T-cell (primary cell): ENCODE measurements at regions not wholly inside any gene's neighbourhood (a gene's known extent, or its start where the extent isn't known, plus 50 kb on each side); places are given as distances from the start of the nearest gene placed in this dataset.

Experiments used
- ATAC-seq, 4 experiments: fragments of 200-7000 bp in 3 of 4; fragments of 150-1000 bp in 1 of 4; cut with Tn5 transposase; replicated peaks in 1 of 4; 1 replicate in 3 of 4; 2 replicates in 1 of 4; pipeline ENCODE4 v1.10.0; 2021; ENCODE audit warnings: moderate library complexity in 3 of 4, mild to moderate bottlenecking in 2 of 4, moderate number of reproducible peaks in 1 of 4
- CTCF ChIA-PET, 2 donors: fragments of 300-600 bp; sonication (Branson Sonifier 250); formaldehyde crosslinking; loops; one replicate each; lab custom pipeline; 2022; ENCODE audit warnings: antibody characterized with exemption in 2 of 2; lab: Charles Lee
- POLR2A ChIA-PET, 2 donors: fragments of 300-600 bp; sonication (Branson Sonifier 250); formaldehyde crosslinking; loops; one replicate each; lab custom pipeline; 2022; ENCODE audit warnings: antibody characterized with exemption in 2 of 2; lab: Charles Lee
- DNase-seq, 35 experiments: peaks; one replicate each; pipeline versions ENCODE4 v3.0.0 to v3.0.0-alpha.2; 2013 to 2023
- H3K27ac ChIP-seq: one replicate; pipeline ENCODE4 v1.5.1; 2013; ENCODE audit warnings: low read length
- H3K27me3 ChIP-seq, 2 experiments: replicated peaks in 1 of 2; 1 replicate in 1 of 2; 2 replicates in 1 of 2; pipeline versions ENCODE4 v1.6.1 to v1.7.0; 2013; ENCODE audit warnings: low read length in 1 of 2, mixed read lengths in 1 of 2; ENCODE audit not compliant: control insufficient read depth in 2 of 2, insufficient read depth in 2 of 2; ENCODE audit errors: extremely low read depth in 1 of 2
- H3K36me3 ChIP-seq, 2 donors: 1 replicate in 1 of 2; 2 replicates in 1 of 2; pipeline versions ENCODE4 v1.6.1 to v1.7.0; 2013; ENCODE audit warnings: low read length in 1 of 2; ENCODE audit not compliant: control insufficient read depth in 2 of 2, insufficient read depth in 1 of 2; ENCODE audit errors: extremely low read depth in 1 of 2
- H3K4me1 ChIP-seq, 2 experiments: 1 replicate in 1 of 2; 2 replicates in 1 of 2; pipeline versions ENCODE4 v1.6.1 to v1.7.0; 2013; ENCODE audit warnings: low read length in 2 of 2, mixed read lengths in 1 of 2; ENCODE audit not compliant: insufficient read depth in 2 of 2, control insufficient read depth in 1 of 2; ENCODE audit errors: extremely low read depth in 1 of 2
- H3K4me3 ChIP-seq, 2 donors: 1 replicate in 1 of 2; 2 replicates in 1 of 2; pipeline versions ENCODE4 v1.5.1 to v1.7.0; 2013; ENCODE audit warnings: mild to moderate bottlenecking in 2 of 2, low read length in 1 of 2, moderate library complexity in 1 of 2; ENCODE audit not compliant: control insufficient read depth in 1 of 2; ENCODE audit errors: extremely low read depth in 1 of 2
- H3K9me3 ChIP-seq: 2 replicates; pipeline ENCODE4 v1.7.0; 2013
- H3K27ac Mint-ChIP-seq, 2 donors: one replicate each; pipeline ENCODE4 v1.8.0; 2020 to 2021; ENCODE audit warnings: mild to moderate bottlenecking in 2 of 2, mixed read lengths in 2 of 2
- H3K27me3 Mint-ChIP-seq, 2 donors: one replicate each; pipeline ENCODE4 v1.8.0; 2021 to 2022; ENCODE audit warnings: mixed read lengths in 2 of 2
- H3K36me3 Mint-ChIP-seq: one replicate; pipeline ENCODE4 v1.8.0; 2021; ENCODE audit warnings: mixed read lengths
- H3K4me1 Mint-ChIP-seq, 3 donors: one replicate each; pipeline ENCODE4 v1.8.0; 2020 to 2022; ENCODE audit warnings: mixed read lengths in 3 of 3, mild to moderate bottlenecking in 1 of 3
- H3K4me3 Mint-ChIP-seq, 3 donors: one replicate each; pipeline ENCODE4 v1.8.0; 2020 to 2022; ENCODE audit warnings: mild to moderate bottlenecking in 3 of 3, mixed read lengths in 3 of 3, moderate library complexity in 3 of 3
- H3K9me3 Mint-ChIP-seq, 3 donors: one replicate each; pipeline ENCODE4 v1.8.0; 2020 to 2022; ENCODE audit warnings: mixed read lengths in 3 of 3
- WGBS: methylation state at CpG from one replicate; pipeline ENCODE4 v1.1.5; 2013; ENCODE audit warnings: missing lambda C conversion rate; ENCODE audit not compliant: insufficient coverage; 5-methylcytosine and 5-hydroxymethylcytosine counted together

- Mint-ChIP-seq H3K9me3 (peaks cover 3 to 15% (median 12%) of the 10 kb centered on the region in 3 donors), H3K4me1 (peaks cover 3 to 21% (median 6%) of the 10 kb centered on the region in 3 donors), H3K36me3 (peaks cover 3% of the 10 kb centered on the region), H3K4me3 (no peak overlapping the region), H3K27me3 (no peaks in the 10 kb centered on the region), H3K27ac (no peak overlapping the region)
- POLR2A ChIA-PET = no interaction called here
- WGBS = 81% methylated on average over 7 of the region's 14 CpGs
- H3K9me3 ChIP-seq = no peaks in the 10 kb centered on the region
- peaks cover 0 to 4% of the 10 kb centered on the region in 2 experiments for H3K27me3 ChIP-seq
- DNase-seq (no peak), ATAC-seq (no peak)
- H3K36me3 ChIP-seq = no peaks in the 10 kb centered on the region
- no peak overlapping the region for H3K27ac ChIP-seq
- CTCF ChIA-PET = no interaction called here
- H3K4me3 ChIP-seq = no peak overlapping the region
- peaks cover 0 to 4% of the 10 kb centered on the region in 2 experiments for H3K4me1 ChIP-seq
These were observed 126.8 kb upstream of the MED13L start for GRCh38 chr12:116404247-116404646.

- Mint-ChIP-seq H3K27ac (no peak overlapping the region), H3K4me1 (peaks cover 3 to 21% (median 6%) of the 10 kb centered on the region in 3 donors), H3K9me3 (peaks cover 3 to 10% (median 8%) of the 10 kb centered on the region in 3 donors), H3K27me3 (no peaks in the 10 kb centered on the region), H3K4me3 (no peak overlapping the region), H3K36me3 (peaks cover 3% of the 10 kb centered on the region)
- no peak overlapping the region for H3K27ac ChIP-seq
- ATAC-seq (no peak), DNase-seq (no peak)
- POLR2A ChIA-PET = no interaction called here
- 100% methylated on average over 1 of the region's 6 CpGs for WGBS
- no peaks in the 10 kb centered on the region for H3K27me3 ChIP-seq
- H3K4me3 ChIP-seq = no peak overlapping the region
- peaks cover 0 to 4% of the 10 kb centered on the region in 2 experiments for H3K4me1 ChIP-seq
- H3K36me3 ChIP-seq = no peaks in the 10 kb centered on the region
- CTCF ChIA-PET = no interaction called here
- H3K9me3 ChIP-seq = no peaks in the 10 kb centered on the region
These were observed 127.6 kb upstream of the MED13L start for GRCh38 chr12:116404913-116405611.

GRCh38 chr12:116406529-116406928, 129.0 kb upstream of the MED13L start:
- Histone ChIP-seq H3K4me1 (peaks cover 0 to 4% of the 10 kb centered on the region in 2 experiments), H3K27me3 (no peaks in the 10 kb centered on the region), H3K36me3 (no peaks in the 10 kb centered on the region), H3K27ac (no peak overlapping the region), H3K9me3 (no peaks in the 10 kb centered on the region), H3K4me3 (no peak overlapping the region)
- ChIA-PET POLR2A (no interaction called here), CTCF (no interaction called here)
- WGBS = 100% methylated on average over 1 of the region's 3 CpGs
- peaks cover 0 to 2% (median 0%) of the 10 kb centered on the region in 3 donors for H3K9me3 Mint-ChIP-seq
- peak in 3 of 35 experiments; percentile 6 to 18 (median 7) for DNase-seq
- H3K36me3 Mint-ChIP-seq = no peaks in the 10 kb centered on the region
- no peak overlapping the region for H3K27ac Mint-ChIP-seq
- peaks cover 3 to 14% (median 6%) of the 10 kb centered on the region in 3 donors for H3K4me1 Mint-ChIP-seq
- H3K27me3 Mint-ChIP-seq = no peaks in the 10 kb centered on the region
- ATAC-seq = no peak
- H3K4me3 Mint-ChIP-seq = no peak overlapping the region

- H3K27me3 ChIP-seq = no peaks in the 10 kb centered on the region
- peaks cover 0 to 4% of the 10 kb centered on the region in 2 experiments for H3K4me1 ChIP-seq
- 84% methylated on average over 4 of the region's 13 CpGs for WGBS
- Mint-ChIP-seq H3K9me3 (no peaks in the 10 kb centered on the region), H3K27me3 (no peaks in the 10 kb centered on the region), H3K27ac (no peak overlapping the region), H3K36me3 (no peaks in the 10 kb centered on the region), H3K4me1 (peaks cover 3 to 14% (median 6%) of the 10 kb centered on the region in 3 donors), H3K4me3 (no peak overlapping the region)
- no peaks in the 10 kb centered on the region for H3K9me3 ChIP-seq
- no peak overlapping the region for H3K27ac ChIP-seq
- DNase-seq (no peak), ATAC-seq (no peak)
- no peaks in the 10 kb centered on the region for H3K36me3 ChIP-seq
- H3K4me3 ChIP-seq = no peak overlapping the region
- CTCF ChIA-PET = no interaction called here
- POLR2A ChIA-PET = no interaction called here
These were observed 131.2 kb upstream of the MED13L start for GRCh38 chr12:116408489-116409250.

GRCh38 chr12:116411977-116412376, 134.5 kb upstream of the MED13L start:
- H3K9me3 ChIP-seq = no peaks in the 10 kb centered on the region
- ATAC-seq (no peak), DNase-seq (no peak)
- H3K36me3 Mint-ChIP-seq = no peaks in the 10 kb centered on the region
- H3K36me3 ChIP-seq = no peaks in the 10 kb centered on the region
- CTCF ChIA-PET = interaction anchor here in 1 of 2 donors (0.6 to 0.7 kb wide), 2 partner anchors 27 to 189 kb away, joined by 3 to 4 read pairs; no protein-coding TSS in a partner anchor
- H3K27me3 ChIP-seq = peaks cover 0 to 7% of the 10 kb centered on the region in 2 experiments
- no peak overlapping the region for H3K4me3 ChIP-seq
- WGBS = 87% methylated on average over 1 of the region's 3 CpGs
- no peak overlapping the region for H3K27ac ChIP-seq
- peaks cover 3 to 8% (median 6%) of the 10 kb centered on the region in 3 donors for H3K4me1 Mint-ChIP-seq
- H3K27me3 Mint-ChIP-seq = no peaks in the 10 kb centered on the region
- no peak overlapping the region for H3K4me3 Mint-ChIP-seq
- H3K4me1 ChIP-seq = peaks cover 0 to 4% of the 10 kb centered on the region in 2 experiments
- POLR2A ChIA-PET = no interaction called here
- no peak overlapping the region for H3K27ac Mint-ChIP-seq
- no peaks in the 10 kb centered on the region for H3K9me3 Mint-ChIP-seq

GRCh38 chr12:116414891-116415290, 137.4 kb upstream of the MED13L start:
- Mint-ChIP-seq H3K9me3 (no peaks in the 10 kb centered on the region), H3K36me3 (no peaks in the 10 kb centered on the region), H3K27me3 (no peaks in the 10 kb centered on the region), H3K4me1 (no peaks in the 10 kb centered on the region), H3K27ac (no peak overlapping the region), H3K4me3 (no peak overlapping the region)
- DNase-seq (no peak), ATAC-seq (no peak)
- Histone ChIP-seq H3K36me3 (no peaks in the 10 kb centered on the region), H3K9me3 (no peaks in the 10 kb centered on the region), H3K27me3 (peaks cover 0 to 7% of the 10 kb centered on the region in 2 experiments), H3K4me3 (no peak overlapping the region), H3K4me1 (no peaks in the 10 kb centered on the region), H3K27ac (no peak overlapping the region)
- 92% methylated on average over 12 of the region's 12 CpGs for WGBS
- ChIA-PET POLR2A (no interaction called here), CTCF (no interaction called here)
